ENCODE measurements at regions not wholly inside any gene's neighbourhood (a gene's known extent, or its start where the extent isn't known, plus 50 kb on each side); places are given as distances from the start of the nearest gene placed in this dataset.

DNA sequence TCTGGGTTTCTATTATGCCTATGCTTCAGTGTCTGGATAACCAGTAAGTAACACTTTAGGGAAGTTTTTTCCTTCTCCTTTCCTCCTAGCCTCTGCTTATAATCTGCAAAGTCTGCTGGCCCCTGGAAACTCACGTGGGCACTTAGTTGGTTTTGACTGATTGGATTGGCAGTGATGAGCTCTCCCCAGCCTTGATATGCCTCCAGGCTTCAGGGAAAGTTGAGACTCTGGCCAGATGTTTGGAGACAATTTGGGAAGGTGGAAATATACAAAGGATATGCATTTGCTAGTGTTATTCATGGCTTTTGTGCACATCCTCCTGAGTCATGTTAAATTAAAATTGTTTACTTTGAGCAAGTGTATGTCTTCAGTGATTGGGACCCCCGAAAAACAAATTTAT is 160.2 kb upstream of the IL12B start:
- H3K27ac ChIP-seq (ENCODE audit: insufficient read depth, low read depth, low read length): no peak overlapping the region
- BruUV-seq (replicated peaks): no TSS peak
- no peaks in the 10 kb centered on the region for H3K27me3 ChIP-seq (ENCODE audit: control insufficient read depth in 2 of 2, insufficient read depth in 2 of 2, low read length in 2 of 2)
- no peak overlapping the region for H3K4me2 ChIP-seq (ENCODE audit: insufficient read depth, low read length)
- H4K20me1 ChIP-seq (replicated peaks; ENCODE audit: control insufficient read depth, extremely low read depth, insufficient read depth, low read length): no peaks in the 10 kb centered on the region
- no peak overlapping the region for H3K9ac ChIP-seq (replicated peaks; ENCODE audit: extremely low read depth, insufficient read depth, low read length)
- FAIRE-seq (no peak), DNase-seq (ENCODE audit: low read depth, low spot score) (no peak)
- TF ChIP-seq EZH2 (IDR thresholded peaks at IDR 0.05; ENCODE audit: borderline replicate concordance, low read depth, low read length, severe bottlenecking) (no peak), POLR2A (IDR thresholded peaks at IDR 0.05; ENCODE audit: low read depth, low read length) (no peak), JUN (IDR thresholded peaks at IDR 0.05; ENCODE audit: borderline replicate concordance, insufficient read depth, insufficient read length, low read depth) (no peak), POLR2AphosphoS5 (IDR thresholded peaks at IDR 0.05; ENCODE audit: insufficient read depth, low read depth, low read length) (no peak), CTCF (IDR thresholded peaks at IDR 0.05; ENCODE audit: extremely low read depth in 1 of 2, insufficient read depth in 1 of 2, low read depth in 1 of 2, low read length in 2 of 2) (no peak), GATA2 (IDR thresholded peaks at IDR 0.05; ENCODE audit: insufficient read depth, insufficient read length, low read depth, low read length) (no peak), FOS (IDR thresholded peaks at IDR 0.05; ENCODE audit: borderline replicate concordance, insufficient read depth, low read length) (no peak), MYC (IDR thresholded peaks at IDR 0.05; ENCODE audit: low read depth, low read length) (no peak)
- TF ChIP-seq, protein P1, sequence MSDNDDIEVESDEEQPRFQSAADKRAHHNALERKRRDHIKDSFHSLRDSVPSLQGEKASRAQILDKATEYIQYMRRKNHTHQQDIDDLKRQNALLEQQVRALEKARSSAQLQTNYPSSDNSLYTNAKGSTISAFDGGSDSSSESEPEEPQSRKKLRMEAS (IDR thresholded peaks at IDR 0.05; ENCODE audit: insufficient read depth, insufficient read length): no peak
- ChIA-PET POLR2A (no interaction called here), CTCF (no interaction called here)
- dilution Hi-C loops (cut with MboI; ENCODE audit: extremely low pct_ligation_motif_present, low sequenced_read_pairs) (no loop called here), intact Hi-C loops (cut with micrococcal nuclease) (no loop called here)
- H3K4me1 ChIP-seq (ENCODE audit: control insufficient read depth, extremely low read depth, insufficient read depth, low read length): no peaks in the 10 kb centered on the region
- no peaks in the 10 kb centered on the region for H3K79me2 ChIP-seq (ENCODE audit: control insufficient read depth, insufficient read depth, low read length)
- no peak overlapping the region for H2AFZ ChIP-seq (ENCODE audit: low read depth, low read length)
- no peaks in the 10 kb centered on the region for H3K9me1 ChIP-seq (replicated peaks; ENCODE audit: control insufficient read depth, extremely low read depth, insufficient read depth, low read length)
- H3K9me3 ChIP-seq (replicated peaks; ENCODE audit: control insufficient read depth, insufficient read depth, low read length): no peaks in the 10 kb centered on the region
- H3K4me3 ChIP-seq (replicated peaks in 1 of 3; ENCODE audit: insufficient read depth in 1 of 3, low read depth in 1 of 3, low read length in 3 of 3): no peak overlapping the region
- H3K36me3 ChIP-seq (ENCODE audit: control insufficient read depth in 2 of 2, extremely low read depth in 1 of 2, insufficient read depth in 2 of 2, low read length in 2 of 2): no peaks in the 10 kb centered on the region
